GM21390 (cell line): ENCODE measurements at regions not wholly inside any gene's neighbourhood (a gene's known extent, or its start where the extent isn't known, plus 50 kb on each side); places are given as distances from the start of the nearest gene placed in this dataset.

ENCODE experiments used
- ATAC-seq: cut with Tn5 transposase; IDR thresholded peaks from one replicate; pipeline ENCODE4 v1.9.1; 2021; ENCODE audit not compliant: unreplicated experiment

- ATAC-seq: no peak
These were observed 59.7 kb upstream of the IL15 start for GRCh38 chr4:141576585-141577110.

GRCh38 chr4:141578451-141578850 lies 57.9 kb upstream of the IL15 start:
- no peak for ATAC-seq

- ATAC-seq: no peak
These were observed 55.9 kb upstream of the IL15 start for GRCh38 chr4:141580523-141580922.
